Astrocyte (in vitro differentiated cells and primary cell): ENCODE measurements at regions not wholly inside any gene's neighbourhood (a gene's known extent, or its start where the extent isn't known, plus 50 kb on each side); places are given as distances from the start of the nearest gene placed in this dataset.

Experiments
- DNase-seq: peaks from one replicate; pipeline ENCODE4 v3.0.0-alpha.2; 2010; ENCODE audit warnings: low read depth
- FAIRE-seq: peaks from 2 replicates; lab custom pipeline; 2011; peaks lifted over from hg19 to GRCh38; lab: Jason Lieb, UNC
- H2AFZ ChIP-seq: 2 replicates; pipeline ENCODE4 v1.6.0; 2012; ENCODE audit warnings: low read depth, low read length, inconsistent platforms
- H3K27ac ChIP-seq: 2 replicates; pipeline ENCODE4 v1.5.1; 2011; ENCODE audit warnings: low read depth, low read length, inconsistent platforms
- H3K27me3 ChIP-seq: 2 replicates; pipeline ENCODE4 v1.6.0; 2011; ENCODE audit warnings: low read length, inconsistent platforms; ENCODE audit not compliant: insufficient read depth
- H3K36me3 ChIP-seq: 2 replicates; pipeline ENCODE4 v1.5.1; 2011; ENCODE audit warnings: low read length, inconsistent platforms; ENCODE audit not compliant: insufficient read depth
- H3K4me1 ChIP-seq: 2 replicates; pipeline ENCODE4 v1.5.1; 2011; ENCODE audit warnings: low read length, inconsistent platforms; ENCODE audit not compliant: insufficient read depth
- H3K4me2 ChIP-seq: 2 replicates; pipeline ENCODE4 v1.6.0; 2012; ENCODE audit warnings: low read length, inconsistent platforms
- H3K4me3 ChIP-seq: 2 replicates; pipeline ENCODE4 v1.5.1; 2011; ENCODE audit warnings: low read depth, mild to moderate bottlenecking, low read length, inconsistent platforms; ENCODE audit not compliant: insufficient read depth
- H3K79me2 ChIP-seq: 2 replicates; pipeline ENCODE4 v1.6.0; 2012; ENCODE audit warnings: mild to moderate bottlenecking, low read length, inconsistent platforms; ENCODE audit not compliant: insufficient read depth
- H3K9ac ChIP-seq: 2 replicates; pipeline ENCODE4 v1.6.0; 2012; ENCODE audit warnings: mild to moderate bottlenecking, low read length, inconsistent platforms
- H3K9me3 ChIP-seq: 2 replicates; pipeline ENCODE4 v1.5.1; 2012; ENCODE audit warnings: low read depth, mild to moderate bottlenecking, low read length, inconsistent platforms; ENCODE audit not compliant: insufficient read depth
- H4K20me1 ChIP-seq: 2 replicates; pipeline ENCODE4 v1.6.0; 2012; ENCODE audit warnings: low read length, inconsistent platforms; ENCODE audit not compliant: insufficient read depth
- H3K27ac Mint-ChIP-seq: one replicate; pipeline ENCODE4 v1.8.0; 2021; ENCODE audit warnings: mild to moderate bottlenecking, mixed read lengths; ENCODE audit not compliant: unreplicated experiment
- H3K27me3 Mint-ChIP-seq: one replicate; pipeline ENCODE4 v1.8.0; 2021; ENCODE audit warnings: low read depth, mixed read lengths; ENCODE audit not compliant: unreplicated experiment
- H3K36me3 Mint-ChIP-seq: one replicate; pipeline ENCODE4 v1.8.0; 2021; ENCODE audit warnings: low read depth, mixed read lengths; ENCODE audit not compliant: unreplicated experiment
- H3K4me1 Mint-ChIP-seq: one replicate; pipeline ENCODE4 v1.8.0; 2021; ENCODE audit warnings: low read depth, mixed read lengths; ENCODE audit not compliant: unreplicated experiment
- H3K4me3 Mint-ChIP-seq: one replicate; pipeline ENCODE4 v1.8.0; 2021; ENCODE audit warnings: mild to moderate bottlenecking, moderate library complexity, mixed read lengths; ENCODE audit not compliant: unreplicated experiment
- H3K9me3 Mint-ChIP-seq: one replicate; pipeline ENCODE4 v1.8.0; 2021; ENCODE audit warnings: mild to moderate bottlenecking, mixed read lengths; ENCODE audit not compliant: unreplicated experiment
- CTCF ChIP-seq: IDR thresholded peaks from 2 replicates; pipeline ENCODE4 v1.5.1; 2011; ENCODE audit warnings: low read depth, mild to moderate bottlenecking, inconsistent platforms, low read length, moderate library complexity; ENCODE audit not compliant: insufficient read depth
- EZH2 ChIP-seq: IDR thresholded peaks from 2 replicates; pipeline ENCODE4 v1.6.1; 2012; ENCODE audit warnings: mild to moderate bottlenecking, low read length, inconsistent platforms; ENCODE audit not compliant: insufficient read depth

GRCh38 chr1:113007706-113008364, 51.8 kb upstream of the SLC16A1 start:
- DNase-seq = no peak
- no peak for FAIRE-seq

DNA sequence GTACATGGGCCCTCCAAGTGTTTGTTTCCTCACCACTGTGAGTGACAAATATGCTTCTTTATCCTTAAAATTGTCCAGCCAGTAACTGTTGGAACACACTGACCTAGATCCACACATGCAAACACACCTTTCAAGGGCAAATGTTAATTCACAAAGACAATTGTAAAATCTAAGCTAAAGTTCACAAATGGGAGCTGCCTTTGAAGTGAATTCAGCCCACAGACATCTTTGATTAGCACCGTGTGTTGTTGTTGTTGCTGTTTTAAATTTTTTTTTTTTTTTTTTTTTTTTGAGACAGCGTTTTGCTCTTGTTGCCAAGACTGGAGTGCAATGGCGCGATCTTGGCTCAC, 52.3 kb upstream of the SLC16A1 start:
- Histone ChIP-seq H3K4me1 (no peaks in the 10 kb centered on the region), H3K79me2 (no peaks in the 10 kb centered on the region), H3K9me3 (no peaks in the 10 kb centered on the region), H4K20me1 (no peaks in the 10 kb centered on the region), H3K9ac (no peak overlapping the region), H3K4me2 (no peak overlapping the region), H3K27ac (no peak overlapping the region), H3K36me3 (peaks cover 6% of the 10 kb centered on the region), H3K4me3 (no peak overlapping the region), H2AFZ (no peak overlapping the region), H3K27me3 (no peaks in the 10 kb centered on the region)
- H3K9me3 Mint-ChIP-seq = no peaks in the 10 kb centered on the region
- FAIRE-seq = no peak
- H3K27me3 Mint-ChIP-seq = no peaks in the 10 kb centered on the region
- DNase-seq = no peak
- TF ChIP-seq EZH2 (no peak), CTCF (no peak)
- peaks cover 7% of the 10 kb centered on the region for H3K4me1 Mint-ChIP-seq
- no peaks in the 10 kb centered on the region for H3K36me3 Mint-ChIP-seq
- peak overlapping the region; percentile 3 for H3K27ac Mint-ChIP-seq
- H3K4me3 Mint-ChIP-seq = no peak overlapping the region

More at GRCh38 chr1:113007706-113008364, 51.8 kb upstream of the SLC16A1 start:
- Histone ChIP-seq H3K9ac (no peak overlapping the region), H3K27ac (no peak overlapping the region), H3K27me3 (no peaks in the 10 kb centered on the region), H3K36me3 (peaks cover 7% of the 10 kb centered on the region), H3K4me3 (no peak overlapping the region), H3K4me2 (no peak overlapping the region), H4K20me1 (no peaks in the 10 kb centered on the region), H3K4me1 (no peaks in the 10 kb centered on the region), H3K9me3 (no peaks in the 10 kb centered on the region), H2AFZ (no peak overlapping the region), H3K79me2 (no peaks in the 10 kb centered on the region)
- Mint-ChIP-seq H3K27me3 (no peaks in the 10 kb centered on the region), H3K4me1 (peaks cover 7% of the 10 kb centered on the region), H3K9me3 (no peaks in the 10 kb centered on the region), H3K4me3 (no peak overlapping the region), H3K27ac (peak overlapping the region; percentile 3), H3K36me3 (no peaks in the 10 kb centered on the region)
- TF ChIP-seq EZH2 (no peak), CTCF (no peak)

GRCh38 chr1:113012149-113012548, 56.2 kb upstream of the SLC16A1 start:
- Mint-ChIP-seq H3K9me3 (no peaks in the 10 kb centered on the region), H3K4me1 (peaks cover 7% of the 10 kb centered on the region), H3K27me3 (no peaks in the 10 kb centered on the region), H3K4me3 (no peak overlapping the region), H3K27ac (no peak overlapping the region), H3K36me3 (no peaks in the 10 kb centered on the region)
- Histone ChIP-seq H3K27ac (no peak overlapping the region), H3K9ac (no peak overlapping the region), H3K4me2 (no peak overlapping the region), H3K4me3 (no peak overlapping the region), H2AFZ (no peak overlapping the region), H3K9me3 (no peaks in the 10 kb centered on the region), H4K20me1 (no peaks in the 10 kb centered on the region), H3K4me1 (no peaks in the 10 kb centered on the region), H3K79me2 (no peaks in the 10 kb centered on the region), H3K36me3 (peaks cover 6% of the 10 kb centered on the region), H3K27me3 (no peaks in the 10 kb centered on the region)
- TF ChIP-seq CTCF (no peak), EZH2 (no peak)
- no peak for DNase-seq
- FAIRE-seq = no peak
